ENCODE measurements at regions not wholly inside any gene's neighbourhood (a gene's known extent, or its start where the extent isn't known, plus 50 kb on each side); places are given as distances from the start of the nearest gene placed in this dataset.

GRCh38 chr15:92283813-92284212 is 109.9 kb upstream of the ST8SIA2 start:
- Histone ChIP-seq H3K4me1 (replicated peaks; ENCODE audit: insufficient read depth) (no peaks in the 10 kb centered on the region), H3K4me2 (no peak overlapping the region), H3K4me3 (no peak overlapping the region), H3K79me2 (ENCODE audit: low read depth) (no peaks in the 10 kb centered on the region), H3K27me3 (ENCODE audit: insufficient read depth, low read depth) (peaks cover 34% of the 10 kb centered on the region), H4K20me1 (ENCODE audit: insufficient read depth) (no peaks in the 10 kb centered on the region), H3K27ac (no peak overlapping the region), H3F3A (ENCODE audit: insufficient read depth, low read depth) (no peaks in the 10 kb centered on the region), H3K9me2 (ENCODE audit: insufficient read depth) (no peaks in the 10 kb centered on the region), H2AFZ (no peak overlapping the region), H3K36me3 (ENCODE audit: low read depth) (no peaks in the 10 kb centered on the region), H3K9me3 (ENCODE audit: insufficient read depth, low read depth) (no peaks in the 10 kb centered on the region)
- POLR2A ChIA-PET (ENCODE audit: unreplicated experiment) = no interaction called here
- no peak for DNase-seq
- TF ChIP-seq, protein P1, sequence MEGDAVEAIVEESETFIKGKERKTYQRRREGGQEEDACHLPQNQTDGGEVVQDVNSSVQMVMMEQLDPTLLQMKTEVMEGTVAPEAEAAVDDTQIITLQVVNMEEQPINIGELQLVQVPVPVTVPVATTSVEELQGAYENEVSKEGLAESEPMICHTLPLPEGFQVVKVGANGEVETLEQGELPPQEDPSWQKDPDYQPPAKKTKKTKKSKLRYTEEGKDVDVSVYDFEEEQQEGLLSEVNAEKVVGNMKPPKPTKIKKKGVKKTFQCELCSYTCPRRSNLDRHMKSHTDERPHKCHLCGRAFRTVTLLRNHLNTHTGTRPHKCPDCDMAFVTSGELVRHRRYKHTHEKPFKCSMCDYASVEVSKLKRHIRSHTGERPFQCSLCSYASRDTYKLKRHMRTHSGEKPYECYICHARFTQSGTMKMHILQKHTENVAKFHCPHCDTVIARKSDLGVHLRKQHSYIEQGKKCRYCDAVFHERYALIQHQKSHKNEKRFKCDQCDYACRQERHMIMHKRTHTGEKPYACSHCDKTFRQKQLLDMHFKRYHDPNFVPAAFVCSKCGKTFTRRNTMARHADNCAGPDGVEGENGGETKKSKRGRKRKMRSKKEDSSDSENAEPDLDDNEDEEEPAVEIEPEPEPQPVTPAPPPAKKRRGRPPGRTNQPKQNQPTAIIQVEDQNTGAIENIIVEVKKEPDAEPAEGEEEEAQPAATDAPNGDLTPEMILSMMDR (conservative IDR thresholded peaks at IDR 0.05) = no peak
- no peak for TF ChIP-seq EZH2 (IDR thresholded peaks at IDR 0.05; ENCODE audit: low read depth)
- BruUV-seq (replicated peaks) = no TSS peak
- CTCF ChIA-PET = no interaction called here
- intact Hi-C loops (cut with micrococcal nuclease; ENCODE audit: unreplicated experiment) = no loop called here

DNA sequence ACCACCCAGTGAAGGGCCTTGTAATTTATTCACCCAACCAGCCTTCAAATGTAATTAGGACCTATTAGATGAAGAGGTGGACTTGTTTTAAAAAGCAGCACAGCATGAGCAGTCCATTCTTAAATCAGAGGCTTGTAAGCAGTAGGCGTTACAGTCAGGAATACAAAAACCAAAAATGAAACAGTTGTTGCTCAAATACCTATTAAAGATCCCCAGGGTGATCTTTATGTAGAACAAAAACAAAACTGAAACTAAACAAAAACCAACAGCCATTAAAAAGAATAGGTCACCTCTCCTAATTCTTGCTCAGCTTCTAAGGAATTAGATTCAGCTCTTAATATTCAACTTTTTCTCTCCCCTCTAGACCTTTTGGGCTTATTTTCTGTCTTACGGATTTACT is 104.9 kb upstream of the ST8SIA2 start:
- POLR2A ChIA-PET (ENCODE audit: unreplicated experiment) = no interaction called here
- BruUV-seq (replicated peaks) = no TSS peak
- H3K9me2 ChIP-seq (ENCODE audit: insufficient read depth) = no peaks in the 10 kb centered on the region
- TF ChIP-seq, protein P1 (conservative IDR thresholded peaks at IDR 0.05) = no peak
- no peak for TF ChIP-seq EZH2 (IDR thresholded peaks at IDR 0.05; ENCODE audit: low read depth)
- intact Hi-C loops (cut with micrococcal nuclease; ENCODE audit: unreplicated experiment) = no loop called here
- no peak for DNase-seq
- H3K79me2 ChIP-seq (ENCODE audit: low read depth) = no peaks in the 10 kb centered on the region
- H3K4me2 ChIP-seq = no peak overlapping the region
- H4K20me1 ChIP-seq (ENCODE audit: insufficient read depth) = no peaks in the 10 kb centered on the region
- no peaks in the 10 kb centered on the region for H3K9me3 ChIP-seq (ENCODE audit: insufficient read depth, low read depth)
- H3K4me3 ChIP-seq = no peak overlapping the region
- H3F3A ChIP-seq (ENCODE audit: insufficient read depth, low read depth) = no peaks in the 10 kb centered on the region
- no peaks in the 10 kb centered on the region for H3K36me3 ChIP-seq (ENCODE audit: low read depth)
- CTCF ChIA-PET = no interaction called here
- H3K4me1 ChIP-seq (replicated peaks; ENCODE audit: insufficient read depth) = no peaks in the 10 kb centered on the region
- peaks cover 61% of the 10 kb centered on the region for H3K27me3 ChIP-seq (ENCODE audit: insufficient read depth, low read depth)
- no peak overlapping the region for H3K27ac ChIP-seq
- no peak overlapping the region for H2AFZ ChIP-seq

DNA sequence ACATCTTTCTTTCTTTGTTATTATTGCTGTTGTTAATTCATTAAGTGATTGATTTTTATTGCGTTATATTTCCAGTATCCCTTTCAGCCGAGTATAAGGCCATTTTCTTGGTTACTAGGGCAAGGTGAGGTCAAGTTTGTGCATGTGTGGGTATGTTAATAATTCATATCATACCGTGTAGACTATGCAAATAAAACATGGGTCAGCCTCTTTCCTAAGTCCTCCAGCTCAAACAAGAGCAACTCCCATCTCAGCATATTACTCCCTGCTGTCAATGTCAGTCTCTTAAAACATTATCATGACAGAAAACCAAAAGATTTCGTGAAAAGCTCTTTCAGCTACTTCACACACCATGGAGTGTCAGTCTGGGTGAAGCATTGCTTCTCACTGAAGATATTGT is 103.9 kb upstream of the ST8SIA2 start:
- intact Hi-C loops (cut with micrococcal nuclease; ENCODE audit: unreplicated experiment) = no loop called here

More for the DNA sequence above, 103.9 kb upstream of the ST8SIA2 start:
- H3K9me2 ChIP-seq (ENCODE audit: insufficient read depth) = no peaks in the 10 kb centered on the region
- H3K4me1 ChIP-seq (replicated peaks; ENCODE audit: insufficient read depth) = no peaks in the 10 kb centered on the region
- no TSS peak for BruUV-seq (replicated peaks)
- H2AFZ ChIP-seq = no peak overlapping the region
- H3K27me3 ChIP-seq (ENCODE audit: insufficient read depth, low read depth) = peaks cover 67% of the 10 kb centered on the region
- H3F3A ChIP-seq (ENCODE audit: insufficient read depth, low read depth) = no peaks in the 10 kb centered on the region
- DNase-seq = no peak
- H3K4me2 ChIP-seq = no peak overlapping the region
- H3K36me3 ChIP-seq (ENCODE audit: low read depth) = no peaks in the 10 kb centered on the region
- H3K4me3 ChIP-seq = no peak overlapping the region
- ChIA-PET POLR2A (ENCODE audit: unreplicated experiment) (no interaction called here), CTCF (no interaction called here)
- H3K9me3 ChIP-seq (ENCODE audit: insufficient read depth, low read depth) = no peaks in the 10 kb centered on the region
- no peaks in the 10 kb centered on the region for H4K20me1 ChIP-seq (ENCODE audit: insufficient read depth)
- H3K27ac ChIP-seq = no peak overlapping the region
- no peaks in the 10 kb centered on the region for H3K79me2 ChIP-seq (ENCODE audit: low read depth)
- TF ChIP-seq, protein P1 (conservative IDR thresholded peaks at IDR 0.05) = no peak
- no peak for TF ChIP-seq EZH2 (IDR thresholded peaks at IDR 0.05; ENCODE audit: low read depth)

Measured in PC-9 (cell line).